Activated T-helper 2 cell treated with anti-CD3 and anti-CD28 coated beads, Interferon-gamma antibody, Interleukin-2, Interleukin-4, amounts not matched to agents 10 μg/mL and 5 μg/mL and 100 μg/mL, durations not matched to agents 14 hours and 24 hours and 36 hours (primary cell): ENCODE measurements at regions not wholly inside any gene's neighbourhood (a gene's known extent, or its start where the extent isn't known, plus 50 kb on each side); places are given as distances from the start of the nearest gene placed in this dataset.
"Not testable (repeated sequence)": the region's sequence is repeated elsewhere in the genome, so short reads cannot be mapped to it uniquely, and the experiment has no call there.

ENCODE experiments used
- DNase-seq: peaks from one replicate; pipeline ENCODE4 v3.0.0; 2021; ENCODE audit warnings: low spot score
- H3K27ac Mint-ChIP-seq: one replicate; pipeline ENCODE4 v1.8.0; 2021; ENCODE audit warnings: mixed read lengths
- H3K27me3 Mint-ChIP-seq: one replicate; pipeline ENCODE4 v1.8.0; 2021; ENCODE audit warnings: low read depth, mixed read lengths
- H3K36me3 Mint-ChIP-seq: one replicate; pipeline ENCODE4 v1.8.0; 2021; ENCODE audit warnings: low read depth, mixed read lengths
- H3K4me1 Mint-ChIP-seq: one replicate; pipeline ENCODE4 v1.8.0; 2021; ENCODE audit warnings: low read depth, mixed read lengths
- H3K4me3 Mint-ChIP-seq: one replicate; pipeline ENCODE4 v1.8.0; 2021; ENCODE audit warnings: low read depth, mild to moderate bottlenecking, moderate library complexity, mixed read lengths
- H3K9me3 Mint-ChIP-seq: one replicate; pipeline ENCODE4 v1.8.0; 2021; ENCODE audit warnings: mixed read lengths
- intact Hi-C: fragments of 100-400 bp; cut with micrococcal nuclease; formaldehyde crosslinking; loops from one replicate; pipeline ENCODE4 v1.15.1; 2023

- no peak for DNase-seq
- Mint-ChIP-seq H3K4me3 (no peak overlapping the region), H3K27me3 (no peaks in the 10 kb centered on the region), H3K27ac (no peak overlapping the region), H3K36me3 (no peaks in the 10 kb centered on the region), H3K9me3 (peaks cover 37% of the 10 kb centered on the region), H3K4me1 (no peaks in the 10 kb centered on the region)
- intact Hi-C loops, result no loop called here
Measured at GRCh38 chr14:83006121-83006670, 1472.5 kb upstream of the SEL1L start.

- H3K27me3 Mint-ChIP-seq, H3K4me3 Mint-ChIP-seq, H3K4me1 Mint-ChIP-seq, H3K36me3 Mint-ChIP-seq, intact Hi-C loops, DNase-seq, H3K27ac Mint-ChIP-seq: not testable (repeated sequence)
- peaks cover 42% of the 10 kb centered on the region for H3K9me3 Mint-ChIP-seq
Measured at GRCh38 chr14:83007052-83007451, 1473.4 kb upstream of the SEL1L start.

- Mint-ChIP-seq H3K36me3 (no peaks in the 10 kb centered on the region), H3K9me3 (peaks cover 42% of the 10 kb centered on the region), H3K27ac (no peak overlapping the region), H3K4me3 (no peak overlapping the region), H3K27me3 (no peaks in the 10 kb centered on the region), H3K4me1 (no peaks in the 10 kb centered on the region)
- DNase-seq, result no peak
- intact Hi-C loops, result no loop called here
Measured at GRCh38 chr14:83007641-83008225, 1474.1 kb upstream of the SEL1L start.

GRCh38 chr14:83017296-83017695 lies 1483.6 kb upstream of the SEL1L start:
- Mint-ChIP-seq H3K27ac (no peak overlapping the region), H3K4me3 (no peak overlapping the region), H3K27me3 (no peaks in the 10 kb centered on the region), H3K36me3 (no peaks in the 10 kb centered on the region), H3K4me1 (no peaks in the 10 kb centered on the region), H3K9me3 (peaks cover 32% of the 10 kb centered on the region)
- no peak for DNase-seq
- intact Hi-C loops, result no loop called here

- H3K27ac Mint-ChIP-seq, result no peak overlapping the region
- no peaks in the 10 kb centered on the region for H3K36me3 Mint-ChIP-seq
- no peaks in the 10 kb centered on the region for H3K27me3 Mint-ChIP-seq
- peaks cover 28% of the 10 kb centered on the region for H3K9me3 Mint-ChIP-seq
- intact Hi-C loops, result no loop called here
- no peak for DNase-seq
- no peak overlapping the region for H3K4me3 Mint-ChIP-seq
- H3K4me1 Mint-ChIP-seq, result no peaks in the 10 kb centered on the region
Measured at GRCh38 chr14:83019744-83020414, 1486.2 kb upstream of the SEL1L start.

GRCh38 chr14:83021323-83021722 lies 1487.7 kb upstream of the SEL1L start:
- no peaks in the 10 kb centered on the region for H3K27me3 Mint-ChIP-seq

GRCh38 chr14:83023369-83023768 lies 1489.7 kb upstream of the SEL1L start:
- Mint-ChIP-seq H3K27ac (no peak overlapping the region), H3K4me1 (no peaks in the 10 kb centered on the region), H3K4me3 (no peak overlapping the region), H3K36me3 (no peaks in the 10 kb centered on the region), H3K27me3 (no peaks in the 10 kb centered on the region), H3K9me3 (peaks cover 31% of the 10 kb centered on the region)
- intact Hi-C loops, result no loop called here
- no peak for DNase-seq

More at GRCh38 chr14:83021323-83021722, 1487.7 kb upstream of the SEL1L start:
- Mint-ChIP-seq H3K27ac (no peak overlapping the region), H3K4me1 (no peaks in the 10 kb centered on the region), H3K4me3 (no peak overlapping the region), H3K36me3 (no peaks in the 10 kb centered on the region), H3K9me3 (peaks cover 37% of the 10 kb centered on the region)
- no peak for DNase-seq
- intact Hi-C loops, result no loop called here

- no peaks in the 10 kb centered on the region for H3K36me3 Mint-ChIP-seq
- DNase-seq, result no peak
- H3K9me3 Mint-ChIP-seq, result peaks cover 39% of the 10 kb centered on the region
- H3K27ac Mint-ChIP-seq, result no peak overlapping the region
- no peaks in the 10 kb centered on the region for H3K27me3 Mint-ChIP-seq
- H3K4me3 Mint-ChIP-seq, result no peak overlapping the region
- no peaks in the 10 kb centered on the region for H3K4me1 Mint-ChIP-seq
- intact Hi-C loops, result no loop called here
Measured at GRCh38 chr14:83041224-83041623, 1507.6 kb upstream of the SEL1L start.

- no peak overlapping the region for H3K27ac Mint-ChIP-seq
Measured at GRCh38 chr14:83042858-83043257, 1509.2 kb upstream of the SEL1L start.

GRCh38 chr14:83044001-83044400 lies 1510.3 kb upstream of the SEL1L start:
- intact Hi-C loops, result no loop called here
- no peak overlapping the region for H3K27ac Mint-ChIP-seq
- H3K9me3 Mint-ChIP-seq, result peaks cover 32% of the 10 kb centered on the region
- no peak overlapping the region for H3K4me3 Mint-ChIP-seq
- H3K27me3 Mint-ChIP-seq, result no peaks in the 10 kb centered on the region
- no peaks in the 10 kb centered on the region for H3K36me3 Mint-ChIP-seq
- no peak for DNase-seq
- no peaks in the 10 kb centered on the region for H3K4me1 Mint-ChIP-seq

More at GRCh38 chr14:83042858-83043257, 1509.2 kb upstream of the SEL1L start:
- H3K9me3 Mint-ChIP-seq, result peaks cover 35% of the 10 kb centered on the region
- intact Hi-C loops, result no loop called here
- DNase-seq, result no peak
- H3K4me3 Mint-ChIP-seq, result no peak overlapping the region
- no peaks in the 10 kb centered on the region for H3K4me1 Mint-ChIP-seq
- H3K27me3 Mint-ChIP-seq, result no peaks in the 10 kb centered on the region
- H3K36me3 Mint-ChIP-seq, result no peaks in the 10 kb centered on the region

- Mint-ChIP-seq H3K27ac (no peak overlapping the region), H3K27me3 (no peaks in the 10 kb centered on the region), H3K9me3 (peaks cover 33% of the 10 kb centered on the region), H3K36me3 (no peaks in the 10 kb centered on the region), H3K4me1 (no peaks in the 10 kb centered on the region), H3K4me3 (no peak overlapping the region)
- no peak for DNase-seq
- intact Hi-C loops, result no loop called here
Measured at GRCh38 chr14:83047059-83047830, 1513.6 kb upstream of the SEL1L start.

- no peak for DNase-seq
- H3K27ac Mint-ChIP-seq, result no peak overlapping the region
- peaks cover 44% of the 10 kb centered on the region for H3K9me3 Mint-ChIP-seq
- intact Hi-C loops, result no loop called here
- no peak overlapping the region for H3K4me3 Mint-ChIP-seq
- H3K36me3 Mint-ChIP-seq, result no peaks in the 10 kb centered on the region
- H3K4me1 Mint-ChIP-seq, result no peaks in the 10 kb centered on the region
- no peaks in the 10 kb centered on the region for H3K27me3 Mint-ChIP-seq
Measured at GRCh38 chr14:83053022-83053710, 1519.5 kb upstream of the SEL1L start.
